Neural cell (in vitro differentiated cells): ENCODE measurements at regions not wholly inside any gene's neighbourhood (a gene's known extent, or its start where the extent isn't known, plus 50 kb on each side); places are given as distances from the start of the nearest gene placed in this dataset.

Experiments
- H2AFZ ChIP-seq: fragments of 200-600, 300-800 bp; sonication (generic), shearing (Covaris generic); 2 replicates; pipeline ENCODE4 v1.6.0; 2014; ENCODE audit warnings: low read depth, mild to moderate bottlenecking, antibody characterized with exemption, low read length, moderate library complexity
- H3F3A ChIP-seq: fragments of 200-600 bp; shearing (Covaris generic); 2 replicates; pipeline ENCODE4 v1.6.1; 2016; ENCODE audit warnings: mild to moderate bottlenecking, moderate library complexity, mixed read lengths, antibody characterized with exemption, low read length; ENCODE audit not compliant: insufficient read depth, poor library complexity, severe bottlenecking
- H3K27ac ChIP-seq: fragments of 200-600, 300-800 bp; sonication (generic), shearing (Covaris generic); 2 replicates; pipeline ENCODE4 v1.5.1; 2014; ENCODE audit warnings: mild to moderate bottlenecking, low read length, moderate library complexity
- H3K27me3 ChIP-seq: fragments of 300-800, 200-600 bp; sonication (generic), shearing (Covaris generic); 2 replicates; pipeline ENCODE4 v1.6.0; 2014; ENCODE audit warnings: mild to moderate bottlenecking, low read depth, low read length, moderate library complexity; ENCODE audit not compliant: insufficient read depth
- H3K36me3 ChIP-seq: fragments of 300-800, 200-600 bp; sonication (generic), shearing (Covaris generic); 2 replicates; pipeline ENCODE4 v1.5.1; 2014; ENCODE audit warnings: mild to moderate bottlenecking, antibody characterized with exemption, low read length, moderate library complexity; ENCODE audit not compliant: insufficient read depth
- H3K4me2 ChIP-seq: fragments of 300-800, 200-600 bp; sonication (generic), shearing (Covaris generic); 2 replicates; pipeline ENCODE4 v1.6.0; 2014; ENCODE audit warnings: mild to moderate bottlenecking, low read length
- H3K4me3 ChIP-seq: fragments of 300-800, 200-600 bp; sonication (generic), shearing (Covaris generic); 2 replicates; pipeline ENCODE4 v1.5.1; 2014; ENCODE audit warnings: mild to moderate bottlenecking, low read length, moderate library complexity
- H3K79me2 ChIP-seq: fragments of 200-600 bp; shearing (Covaris generic); replicated peaks from 2 replicates; pipeline ENCODE4 v1.6.0; 2014; ENCODE audit warnings: mild to moderate bottlenecking, low read length, moderate library complexity; ENCODE audit not compliant: insufficient read depth
- H3K9ac ChIP-seq: fragments of 300-800, 200-600 bp; sonication (generic), shearing (Covaris generic); 2 replicates; pipeline ENCODE4 v1.6.1; 2016; ENCODE audit warnings: mild to moderate bottlenecking, low read length, mixed read lengths
- H3K9me2 ChIP-seq: fragments of 200-600 bp; shearing (Covaris generic); 2 replicates; pipeline ENCODE4 v1.6.1; 2016; ENCODE audit warnings: mild to moderate bottlenecking, low read length, mixed read lengths; ENCODE audit not compliant: insufficient read depth
- H3K9me3 ChIP-seq: fragments of 200-600, 300-800 bp; sonication (generic), shearing (Covaris generic); 2 replicates; pipeline ENCODE4 v1.6.1; 2016; ENCODE audit warnings: mild to moderate bottlenecking, mixed run types, low read length, moderate library complexity, mixed read lengths
- H4K20me1 ChIP-seq: fragments of 200-600 bp; shearing (Covaris generic); 2 replicates; pipeline ENCODE4 v1.6.1; 2016; ENCODE audit warnings: mild to moderate bottlenecking, mixed run types; ENCODE audit not compliant: insufficient read depth
- CTCF ChIP-seq: fragments of 450-650 bp; IDR thresholded peaks from 2 replicates; pipeline ENCODE4 v1.5.1; 2014; ENCODE audit warnings: antibody characterized with exemption, mild to moderate bottlenecking, moderate library complexity; ENCODE audit not compliant: poor library complexity, severe bottlenecking
- EP300 ChIP-seq: fragments of 450-650 bp; conservative IDR thresholded peaks from 2 replicates; pipeline ENCODE4 v1.6.1; 2014; ENCODE audit warnings: antibody characterized with exemption, mild to moderate bottlenecking, moderate library complexity; ENCODE audit not compliant: poor library complexity, severe bottlenecking
- EZH2 ChIP-seq: fragments of 200-600, 300-800 bp; shearing (Covaris generic), sonication (generic); IDR thresholded peaks from 2 replicates; pipeline ENCODE4 v1.6.1; 2014; ENCODE audit warnings: antibody characterized with exemption, low read length, borderline replicate concordance, mild to moderate bottlenecking; ENCODE audit not compliant: insufficient read depth, poor library complexity, severe bottlenecking
- MXI1 ChIP-seq: fragments of 450-650 bp; conservative IDR thresholded peaks from 2 replicates; pipeline ENCODE4 v1.6.1; 2014; ENCODE audit warnings: antibody characterized with exemption, mild to moderate bottlenecking; ENCODE audit not compliant: poor library complexity, severe bottlenecking
- POLR2AphosphoS5 ChIP-seq: IDR thresholded peaks from 2 replicates; pipeline ENCODE4 v1.6.1; 2012
- RAD21 ChIP-seq: fragments of 450-650 bp; conservative IDR thresholded peaks from 2 replicates; pipeline ENCODE4 v1.6.1; 2014; ENCODE audit warnings: antibody characterized with exemption, mild to moderate bottlenecking, moderate library complexity
- REST ChIP-seq: IDR thresholded peaks from 2 replicates; pipeline ENCODE4 v1.6.1; 2012; ENCODE audit warnings: borderline replicate concordance
- SMC3 ChIP-seq: fragments of 450-650 bp; conservative IDR thresholded peaks from 2 replicates; pipeline ENCODE4 v1.6.1; 2014; ENCODE audit warnings: antibody characterized with exemption, mild to moderate bottlenecking, moderate library complexity; ENCODE audit not compliant: poor library complexity
- TAF1 ChIP-seq: IDR thresholded peaks from 2 replicates; pipeline ENCODE4 v1.6.1; 2012; ENCODE audit warnings: low read depth

GRCh38 chr3:66792086-66792485, 206.0 kb upstream of the KBTBD8 start:
- H3K79me2 ChIP-seq = no peaks in the 10 kb centered on the region
- H3K27ac ChIP-seq = no peak overlapping the region
- no peak overlapping the region for H2AFZ ChIP-seq

GRCh38 chr3:66795365-66795764, 202.7 kb upstream of the KBTBD8 start:
- Histone ChIP-seq H2AFZ (no peak overlapping the region), H3K27me3 (no peaks in the 10 kb centered on the region), H3K9me2 (no peaks in the 10 kb centered on the region), H3F3A (no peaks in the 10 kb centered on the region), H3K4me2 (no peak overlapping the region), H4K20me1 (no peaks in the 10 kb centered on the region), H3K79me2 (no peaks in the 10 kb centered on the region), H3K9me3 (peaks cover 5% of the 10 kb centered on the region), H3K36me3 (no peaks in the 10 kb centered on the region), H3K4me3 (no peak overlapping the region), H3K9ac (no peak overlapping the region), H3K27ac (no peak overlapping the region)
- TF ChIP-seq EP300 (no peak), RAD21 (no peak), MXI1 (no peak), SMC3 (no peak)

More at GRCh38 chr3:66792086-66792485, 206.0 kb upstream of the KBTBD8 start:
- no peak overlapping the region for H3K4me3 ChIP-seq
- H3F3A ChIP-seq = no peaks in the 10 kb centered on the region
- TF ChIP-seq EP300 (no peak), CTCF (no peak), REST (no peak), RAD21 (no peak), SMC3 (no peak), EZH2 (no peak), MXI1 (no peak), TAF1 (no peak), POLR2AphosphoS5 (no peak)
- no peaks in the 10 kb centered on the region for H4K20me1 ChIP-seq
- no peak overlapping the region for H3K4me2 ChIP-seq
- no peaks in the 10 kb centered on the region for H3K36me3 ChIP-seq
- H3K9me3 ChIP-seq = peaks cover 5% of the 10 kb centered on the region
- no peaks in the 10 kb centered on the region for H3K9me2 ChIP-seq
- no peak overlapping the region for H3K9ac ChIP-seq
- H3K27me3 ChIP-seq = no peaks in the 10 kb centered on the region

GRCh38 chr3:66796343-66796742, 201.8 kb upstream of the KBTBD8 start:
- Histone ChIP-seq H3K9me2 (no peaks in the 10 kb centered on the region), H3K4me2 (no peak overlapping the region), H3K27ac (no peak overlapping the region), H3K9me3 (peaks cover 10% of the 10 kb centered on the region), H3K36me3 (no peaks in the 10 kb centered on the region), H3K4me3 (no peak overlapping the region), H3F3A (no peaks in the 10 kb centered on the region), H2AFZ (no peak overlapping the region), H3K27me3 (no peaks in the 10 kb centered on the region), H4K20me1 (no peaks in the 10 kb centered on the region), H3K9ac (no peak overlapping the region), H3K79me2 (no peaks in the 10 kb centered on the region)
- TF ChIP-seq REST (no peak), CTCF (no peak), MXI1 (no peak), EZH2 (no peak), RAD21 (no peak), SMC3 (no peak), POLR2AphosphoS5 (no peak), TAF1 (no peak), EP300 (no peak)
